ENCODE measurements at regions not wholly inside any gene's neighbourhood (a gene's known extent, or its start where the extent isn't known, plus 50 kb on each side); places are given as distances from the start of the nearest gene placed in this dataset.

- Histone ChIP-seq H3K27ac (no peak overlapping the region), H3K9ac (ENCODE audit: insufficient read length) (no peak overlapping the region), H3K4me3 (no peak overlapping the region), H3K36me3 (ENCODE audit: insufficient read depth, low read length) (no peaks in the 10 kb centered on the region), H3K9me3 (ENCODE audit: low read depth, low read length) (no peaks in the 10 kb centered on the region)
- DNase-seq (ENCODE audit: low read depth, low spot score) = no peak
- TF ChIP-seq EZH2 (IDR thresholded peaks at IDR 0.05) (no peak), FOXP2 (optimal IDR thresholded peaks at IDR 0.05; ENCODE audit: control extremely low read depth, extremely low read length, insufficient read depth) (no peak), POLR2AphosphoS5 (IDR thresholded peaks at IDR 0.05; ENCODE audit: borderline replicate concordance, low read depth, low read length) (no peak)
These were observed 161.0 kb downstream of the SEM1 start for GRCh38 chr7:96548664-96549063.

DNA sequence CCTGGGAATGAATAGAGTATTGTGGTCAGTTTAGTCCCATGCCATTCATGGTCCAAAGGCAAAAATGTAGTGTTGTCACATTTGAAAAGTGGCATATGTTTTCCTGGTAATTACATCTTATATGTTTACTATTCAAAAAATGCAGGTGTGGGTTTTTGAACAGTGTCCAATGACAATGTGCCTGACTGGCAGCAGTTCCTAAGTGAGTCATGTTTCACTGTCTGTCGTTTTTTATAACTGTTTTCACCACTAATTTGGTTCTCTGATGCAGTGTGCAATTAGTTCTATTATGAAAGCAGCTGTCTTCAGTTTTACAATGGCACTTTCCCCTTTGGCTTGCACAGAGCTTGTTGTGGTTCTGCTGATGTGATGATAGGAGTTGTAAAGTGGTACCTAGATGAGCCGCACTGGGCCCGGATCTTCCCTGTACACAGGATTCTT lies 162.3 kb downstream of the SEM1 start:
- TF ChIP-seq FOXP2 (optimal IDR thresholded peaks at IDR 0.05; ENCODE audit: control extremely low read depth, extremely low read length, insufficient read depth) (no peak), POLR2AphosphoS5 (IDR thresholded peaks at IDR 0.05; ENCODE audit: borderline replicate concordance, low read depth, low read length) (no peak), EZH2 (IDR thresholded peaks at IDR 0.05) (no peak)
- no peak overlapping the region for H3K9ac ChIP-seq (ENCODE audit: insufficient read length)
- H3K36me3 ChIP-seq (ENCODE audit: insufficient read depth, low read length) = no peaks in the 10 kb centered on the region
- H3K4me3 ChIP-seq = no peak overlapping the region
- DNase-seq (ENCODE audit: low read depth, low spot score) = no peak
- H3K9me3 ChIP-seq (ENCODE audit: low read depth, low read length) = no peaks in the 10 kb centered on the region
- H3K27ac ChIP-seq = no peak overlapping the region

DNA sequence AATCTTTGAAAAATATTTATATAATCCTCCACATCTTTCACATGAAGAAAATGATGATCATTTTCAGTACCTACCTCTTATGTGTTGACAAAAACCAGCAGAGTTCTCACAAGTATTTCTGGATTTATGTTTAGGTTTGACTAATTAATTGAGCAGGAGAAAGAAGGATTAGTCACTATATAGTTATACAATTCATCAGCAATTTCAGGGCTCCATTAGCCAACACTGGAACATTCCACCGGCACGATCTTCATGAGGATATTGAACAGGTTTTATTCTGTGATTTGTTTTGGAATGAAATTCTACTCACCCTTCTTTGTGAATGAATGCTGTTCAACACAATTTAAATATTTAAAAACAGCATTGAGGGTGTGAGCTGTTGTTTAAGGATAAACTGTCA lies 163.2 kb downstream of the SEM1 start:
- Histone ChIP-seq H3K36me3 (ENCODE audit: insufficient read depth, low read length) (no peaks in the 10 kb centered on the region), H3K4me3 (no peak overlapping the region), H3K9ac (ENCODE audit: insufficient read length) (no peak overlapping the region), H3K9me3 (ENCODE audit: low read depth, low read length) (no peaks in the 10 kb centered on the region), H3K27ac (no peak overlapping the region)
- no peak for DNase-seq (ENCODE audit: low read depth, low spot score)
- TF ChIP-seq POLR2AphosphoS5 (IDR thresholded peaks at IDR 0.05; ENCODE audit: borderline replicate concordance, low read depth, low read length) (no peak), FOXP2 (optimal IDR thresholded peaks at IDR 0.05; ENCODE audit: control extremely low read depth, extremely low read length, insufficient read depth) (no peak), EZH2 (IDR thresholded peaks at IDR 0.05) (no peak)

- no peak for TF ChIP-seq FOXP2 (optimal IDR thresholded peaks at IDR 0.05; ENCODE audit: control extremely low read depth, extremely low read length, insufficient read depth)
- no peak for TF ChIP-seq POLR2AphosphoS5 (IDR thresholded peaks at IDR 0.05; ENCODE audit: borderline replicate concordance, low read depth, low read length)
- no peak for TF ChIP-seq EZH2 (IDR thresholded peaks at IDR 0.05)
- no peak for DNase-seq (ENCODE audit: low read depth, low spot score)
- Histone ChIP-seq H3K36me3 (ENCODE audit: insufficient read depth, low read length) (no peaks in the 10 kb centered on the region), H3K4me3 (no peak overlapping the region), H3K9me3 (ENCODE audit: low read depth, low read length) (no peaks in the 10 kb centered on the region), H3K9ac (ENCODE audit: insufficient read length) (no peak overlapping the region), H3K27ac (no peak overlapping the region)
These were observed 170.2 kb downstream of the SEM1 start for GRCh38 chr7:96539471-96539870.

DNA sequence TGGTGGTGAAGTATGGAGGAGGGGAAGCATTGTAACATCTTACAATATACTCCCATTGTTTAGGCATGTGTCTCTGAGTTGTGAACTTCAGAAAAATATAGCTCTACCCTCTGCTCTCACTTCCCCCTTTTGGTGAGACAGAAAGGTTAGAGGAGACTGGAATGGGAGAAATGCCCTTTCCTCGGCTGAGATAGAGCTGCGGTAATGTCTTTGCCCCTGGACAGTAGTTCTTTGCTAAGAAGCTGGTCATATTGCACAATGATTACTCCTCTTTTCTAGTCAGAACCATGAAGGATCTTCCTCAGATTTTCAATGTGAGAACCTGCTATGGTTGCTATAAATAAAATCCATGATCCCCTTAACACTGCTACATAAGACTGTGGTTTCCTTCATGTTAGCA lies 171.0 kb downstream of the SEM1 start:
- H3K27ac ChIP-seq = no peak overlapping the region
- H3K9me3 ChIP-seq (ENCODE audit: low read depth, low read length) = no peaks in the 10 kb centered on the region
- no peak for DNase-seq (ENCODE audit: low read depth, low spot score)
- H3K4me3 ChIP-seq = no peak overlapping the region
- H3K36me3 ChIP-seq (ENCODE audit: insufficient read depth, low read length) = no peaks in the 10 kb centered on the region
- TF ChIP-seq POLR2AphosphoS5 (IDR thresholded peaks at IDR 0.05; ENCODE audit: borderline replicate concordance, low read depth, low read length) = no peak
- no peak for TF ChIP-seq EZH2 (IDR thresholded peaks at IDR 0.05)
- TF ChIP-seq FOXP2 (optimal IDR thresholded peaks at IDR 0.05; ENCODE audit: control extremely low read depth, extremely low read length, insufficient read depth) = no peak
- no peak overlapping the region for H3K9ac ChIP-seq (ENCODE audit: insufficient read length)

GRCh38 chr7:96534221-96534620 lies 175.4 kb downstream of the SEM1 start:
- no peak overlapping the region for H3K9ac ChIP-seq (ENCODE audit: insufficient read length)
- TF ChIP-seq FOXP2 (optimal IDR thresholded peaks at IDR 0.05; ENCODE audit: control extremely low read depth, extremely low read length, insufficient read depth) (no peak), POLR2AphosphoS5 (IDR thresholded peaks at IDR 0.05; ENCODE audit: borderline replicate concordance, low read depth, low read length) (no peak), EZH2 (IDR thresholded peaks at IDR 0.05) (no peak)
- no peak for DNase-seq (ENCODE audit: low read depth, low spot score)
- no peaks in the 10 kb centered on the region for H3K9me3 ChIP-seq (ENCODE audit: low read depth, low read length)
- no peaks in the 10 kb centered on the region for H3K36me3 ChIP-seq (ENCODE audit: insufficient read depth, low read length)
- no peak overlapping the region for H3K27ac ChIP-seq
- no peak overlapping the region for H3K4me3 ChIP-seq

GRCh38 chr7:96532428-96532935 lies 177.2 kb downstream of the SEM1 start:
- no peak overlapping the region for H3K27ac ChIP-seq
- DNase-seq (ENCODE audit: low read depth, low spot score) = no peak
- no peaks in the 10 kb centered on the region for H3K9me3 ChIP-seq (ENCODE audit: low read depth, low read length)
- TF ChIP-seq POLR2AphosphoS5 (IDR thresholded peaks at IDR 0.05; ENCODE audit: borderline replicate concordance, low read depth, low read length) (no peak), EZH2 (IDR thresholded peaks at IDR 0.05) (peak; percentile 71)
- H3K4me3 ChIP-seq = no peak overlapping the region
- no peak overlapping the region for H3K9ac ChIP-seq (ENCODE audit: insufficient read length)
- H3K36me3 ChIP-seq (ENCODE audit: insufficient read depth, low read length) = no peaks in the 10 kb centered on the region

- Histone ChIP-seq H3K4me3 (no peak overlapping the region), H3K9me3 (ENCODE audit: low read depth, low read length) (no peaks in the 10 kb centered on the region), H3K36me3 (ENCODE audit: insufficient read depth, low read length) (no peaks in the 10 kb centered on the region), H3K27ac (no peak overlapping the region), H3K9ac (ENCODE audit: insufficient read length) (no peak overlapping the region)
- no peak for DNase-seq (ENCODE audit: low read depth, low spot score)
- TF ChIP-seq FOXP2 (optimal IDR thresholded peaks at IDR 0.05; ENCODE audit: control extremely low read depth, extremely low read length, insufficient read depth) (no peak), POLR2AphosphoS5 (IDR thresholded peaks at IDR 0.05; ENCODE audit: borderline replicate concordance, low read depth, low read length) (no peak), EZH2 (IDR thresholded peaks at IDR 0.05) (no peak)
These were observed 178.3 kb downstream of the SEM1 start for GRCh38 chr7:96531331-96531730.

- no peak for TF ChIP-seq FOXP2 (optimal IDR thresholded peaks at IDR 0.05; ENCODE audit: control extremely low read depth, extremely low read length, insufficient read depth)
These were observed 178.9 kb downstream of the SEM1 start for GRCh38 chr7:96530786-96531185.

More at GRCh38 chr7:96530786-96531185, 178.9 kb downstream of the SEM1 start:
- DNase-seq (ENCODE audit: low read depth, low spot score) = no peak
- Histone ChIP-seq H3K27ac (no peak overlapping the region), H3K9me3 (ENCODE audit: low read depth, low read length) (no peaks in the 10 kb centered on the region), H3K4me3 (no peak overlapping the region), H3K9ac (ENCODE audit: insufficient read length) (no peak overlapping the region), H3K36me3 (ENCODE audit: insufficient read depth, low read length) (no peaks in the 10 kb centered on the region)

All from SK-N-MC (cell line).